Head of caudate nucleus (tissue), 42 donors: ENCODE measurements at regions not wholly inside any gene's neighbourhood (a gene's known extent, or its start where the extent isn't known, plus 50 kb on each side); places are given as distances from the start of the nearest gene placed in this dataset.

Experiments
- DNase-seq, 42 donors: peaks; one replicate each; pipeline versions ENCODE4 v3.0.0 to v3.0.0-alpha.2; 2020 to 2021; ENCODE audit warnings: mixed read lengths in 7 of 42
- intact Hi-C: fragments of 100-400 bp; cut with DNase I; formaldehyde crosslinking; loops from one replicate; pipeline ENCODE4 v1.15.0; 2022

- no peak for DNase-seq
These were observed 361.1 kb upstream of the DDHD1 start for GRCh38 chr14:53514197-53514596.

GRCh38 chr14:53510281-53510912 lies 357.3 kb upstream of the DDHD1 start:
- intact Hi-C loops = no loop called here
- no peak for DNase-seq

More at GRCh38 chr14:53514197-53514596, 361.1 kb upstream of the DDHD1 start:
- intact Hi-C loops = no loop called here

- intact Hi-C loops = no loop called here
- peak in 5 of 42 donors; percentile 3 to 41 (median 7) for DNase-seq
These were observed 356.4 kb upstream of the DDHD1 start for GRCh38 chr14:53509276-53510244.

GRCh38 chr14:53501361-53502211 lies 348.5 kb upstream of the DDHD1 start:
- intact Hi-C loops = no loop called here
- no peak for DNase-seq

GRCh38 chr14:53500191-53500590 lies 347.1 kb upstream of the DDHD1 start:
- intact Hi-C loops = no loop called here
- no peak for DNase-seq

DNA sequence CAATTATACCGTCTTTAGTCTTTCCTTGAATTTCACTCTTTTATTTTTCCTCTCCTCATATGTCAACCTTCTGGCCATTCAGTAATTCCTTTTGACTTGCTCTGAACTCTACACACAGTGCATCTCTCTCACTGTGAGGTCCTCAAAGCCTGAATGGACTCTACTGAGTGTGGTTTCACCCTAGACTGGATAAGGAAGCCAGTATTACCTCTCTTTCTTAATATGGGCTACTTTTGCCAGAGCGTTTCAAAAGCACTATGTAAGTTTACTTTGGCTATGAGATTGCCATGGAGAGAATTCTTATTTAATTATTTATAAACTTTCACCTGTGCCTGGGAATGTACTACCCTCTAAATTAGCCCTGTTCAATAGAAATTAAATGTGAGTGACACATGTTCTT lies 343.5 kb upstream of the DDHD1 start:
- no peak for DNase-seq
- intact Hi-C loops = no loop called here

- DNase-seq = no peak
These were observed 342.8 kb upstream of the DDHD1 start for GRCh38 chr14:53495846-53496343.

DNA sequence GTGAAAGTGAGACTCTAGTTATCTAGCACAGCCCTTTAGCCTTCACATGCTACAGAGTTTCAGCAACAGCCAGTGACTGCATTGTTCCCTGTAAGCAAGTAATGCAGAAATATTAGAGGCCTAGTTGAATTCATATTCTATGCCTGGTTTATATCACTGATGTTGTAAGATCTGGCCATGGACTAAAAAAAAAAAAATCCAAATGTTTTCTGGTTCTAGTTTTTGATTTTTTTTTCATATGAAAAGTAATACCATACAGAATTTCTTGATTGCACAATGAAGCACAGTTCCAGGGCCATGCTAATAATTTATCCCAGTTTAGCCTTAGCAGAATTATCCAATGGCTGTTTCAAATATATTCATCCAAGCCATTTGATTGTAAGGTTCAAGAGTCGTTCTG lies 341.5 kb upstream of the DDHD1 start:
- DNase-seq = no peak
- intact Hi-C loops = no loop called here

More at GRCh38 chr14:53495846-53496343, 342.8 kb upstream of the DDHD1 start:
- intact Hi-C loops = no loop called here

DNA sequence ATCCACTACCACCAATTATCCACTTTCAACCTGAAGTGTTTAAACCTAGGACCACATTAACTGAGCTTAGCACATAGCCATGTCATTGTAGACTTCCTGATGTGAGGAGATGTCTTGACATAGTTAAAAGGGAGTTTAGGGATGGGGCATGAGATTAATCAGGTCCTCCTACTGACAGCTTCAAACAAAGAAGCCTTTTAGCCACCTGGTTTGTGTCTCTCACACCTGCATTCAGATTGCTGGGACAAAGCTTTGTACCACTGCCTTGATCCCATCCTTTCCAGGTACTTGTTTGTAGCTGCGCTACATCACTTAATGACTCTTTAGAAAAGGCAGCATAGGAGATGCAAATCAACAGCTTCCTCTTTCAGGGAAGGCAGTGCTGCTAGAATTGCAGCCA lies 340.7 kb upstream of the DDHD1 start:
- no peak for DNase-seq

GRCh38 chr14:53493320-53493719 lies 340.2 kb upstream of the DDHD1 start:
- no peak for DNase-seq
- intact Hi-C loops = no loop called here

More for the DNA sequence above, 340.7 kb upstream of the DDHD1 start:
- intact Hi-C loops = no loop called here

- intact Hi-C loops = no loop called here
- DNase-seq = no peak
These were observed 338.8 kb upstream of the DDHD1 start for GRCh38 chr14:53491884-53492277.

DNA sequence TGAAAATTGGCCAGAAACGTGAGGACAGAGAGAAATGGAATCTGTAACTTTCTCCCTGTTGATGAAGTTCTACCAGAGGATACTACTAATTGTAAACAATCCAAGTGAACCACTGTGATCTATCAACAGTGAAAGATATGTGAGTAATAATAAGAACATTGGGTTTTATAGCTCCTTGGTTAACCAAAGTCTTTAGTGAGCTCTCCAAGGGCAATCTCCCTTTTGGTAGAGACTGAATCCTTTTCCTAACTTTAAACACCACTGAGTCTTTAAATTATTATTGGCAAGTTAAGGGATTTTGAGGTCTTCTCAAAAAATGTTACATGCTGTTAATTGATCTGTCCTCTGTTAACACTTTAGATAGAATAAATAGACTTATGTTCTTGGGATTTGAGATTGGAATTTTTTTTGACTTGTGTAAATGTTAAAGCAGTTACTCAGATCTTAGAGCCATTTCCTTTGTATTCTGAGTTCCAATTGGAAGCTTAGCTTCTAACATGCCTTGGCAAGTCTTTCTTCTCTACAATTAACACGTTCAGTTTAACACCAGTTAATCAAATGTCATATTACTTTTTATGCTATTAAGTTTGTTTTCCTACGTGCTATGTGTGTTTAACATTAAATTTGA lies 338.2 kb upstream of the DDHD1 start:
- intact Hi-C loops = no loop called here
- no peak for DNase-seq

GRCh38 chr14:53478174-53478573 lies 325.1 kb upstream of the DDHD1 start:
- intact Hi-C loops = no loop called here
- DNase-seq = no peak

- DNase-seq = no peak
- intact Hi-C loops = no loop called here
These were observed 320.4 kb upstream of the DDHD1 start for GRCh38 chr14:53473480-53473879.

DNA sequence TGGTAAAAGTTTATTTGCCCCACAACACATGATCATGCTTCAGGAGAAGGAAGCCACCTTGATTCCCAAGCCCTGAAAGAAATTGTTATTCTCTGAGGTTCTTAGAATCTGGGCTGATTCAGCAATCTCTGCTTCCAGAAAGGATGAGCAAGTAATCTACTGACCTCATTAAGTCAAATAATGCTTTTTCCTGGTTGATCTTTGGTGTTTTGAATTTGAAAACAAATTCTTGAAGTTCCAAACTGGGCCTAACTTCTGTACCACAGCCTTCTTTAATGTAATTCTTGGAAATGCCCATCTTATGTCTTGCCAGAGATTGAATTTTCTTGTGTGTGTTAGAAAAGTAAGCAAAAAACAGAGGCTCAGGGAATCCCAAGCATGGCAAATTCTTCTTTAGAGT lies 319.2 kb upstream of the DDHD1 start:
- no peak for DNase-seq
- intact Hi-C loops = no loop called here

GRCh38 chr14:53470351-53471043 lies 317.4 kb upstream of the DDHD1 start:
- DNase-seq = peak in 1 of 42 donors; percentile 6
- intact Hi-C loops = no loop called here

GRCh38 chr14:53468876-53469275 lies 315.8 kb upstream of the DDHD1 start:
- intact Hi-C loops = no loop called here
- DNase-seq = no peak

GRCh38 chr14:53464376-53464775 lies 311.3 kb upstream of the DDHD1 start:
- intact Hi-C loops = no loop called here
- DNase-seq = no peak
